HG02588 (cell line): ENCODE measurements at regions not wholly inside any gene's neighbourhood (a gene's known extent, or its start where the extent isn't known, plus 50 kb on each side); places are given as distances from the start of the nearest gene placed in this dataset.
"Not testable (repeated sequence)": the region's sequence is repeated elsewhere in the genome, so short reads cannot be mapped to it uniquely, and the experiment has no call there.

Source experiments
- ATAC-seq: cut with Tn5 transposase; IDR thresholded peaks from one replicate; pipeline ENCODE4 v1.9.1; 2021; ENCODE audit warnings: mild to moderate bottlenecking, moderate library complexity; ENCODE audit not compliant: unreplicated experiment

DNA sequence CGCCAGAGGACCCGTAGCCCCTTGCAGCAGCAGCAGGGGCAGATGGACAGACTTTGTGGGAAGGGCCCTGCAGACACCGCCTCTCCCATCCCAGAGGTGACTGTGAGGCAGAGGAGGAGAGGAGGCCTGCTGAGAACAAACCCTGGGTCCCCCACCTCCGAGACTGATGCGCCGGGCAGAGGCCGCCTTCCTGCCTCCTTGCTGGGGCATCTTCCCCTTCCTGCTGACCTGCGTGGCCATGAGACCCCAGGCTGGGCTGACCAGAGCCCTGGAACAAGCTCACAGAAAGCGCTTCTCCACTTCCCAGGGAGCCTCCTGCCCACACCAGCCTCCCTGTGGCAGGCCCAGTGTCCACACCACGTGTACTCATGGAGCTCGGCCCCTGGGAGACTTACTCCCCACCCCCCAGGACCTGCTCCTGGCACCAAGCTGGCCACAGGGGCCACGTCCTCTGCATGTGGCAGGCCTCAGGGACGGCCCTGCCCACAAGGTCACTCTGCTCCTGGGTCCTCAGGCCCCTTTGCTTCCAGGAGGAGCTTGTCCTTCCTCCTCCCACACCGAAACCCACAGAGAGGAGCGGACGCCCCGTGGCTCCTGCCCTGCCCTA lies 119.0 kb upstream of the ZNF469 start:
- ATAC-seq = not testable (repeated sequence)

DNA sequence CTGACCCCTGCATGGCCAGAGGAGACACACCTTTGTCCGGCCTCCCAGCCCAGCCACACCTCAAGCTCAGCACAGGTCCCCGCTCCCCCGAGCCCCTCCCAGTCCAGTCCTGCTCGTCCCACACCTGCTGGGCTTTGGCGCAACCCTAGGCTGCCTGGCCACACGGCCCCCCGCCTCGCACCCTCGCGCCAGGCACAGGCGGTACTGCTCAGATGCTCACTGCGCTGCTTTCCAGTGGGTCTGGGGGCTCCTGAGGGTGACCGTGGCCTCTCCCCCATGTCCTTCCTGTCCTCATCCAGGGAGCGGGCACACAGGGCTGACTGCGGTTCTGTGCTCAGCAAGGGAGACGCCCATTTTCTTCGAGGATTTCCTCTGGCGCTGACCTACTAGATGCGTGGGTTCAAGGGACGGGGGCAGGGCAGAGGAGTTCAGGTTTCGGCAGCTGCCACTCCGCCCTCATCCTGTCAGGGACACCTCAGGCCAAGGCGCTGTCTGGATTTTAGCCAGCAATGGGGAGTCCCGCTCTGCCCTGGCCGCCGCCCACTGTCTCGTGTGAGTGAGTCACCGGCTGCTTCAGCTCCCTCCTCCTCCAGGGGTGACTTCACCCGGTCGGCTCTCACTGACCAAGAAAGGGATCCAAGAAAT lies 118.0 kb upstream of the ZNF469 start:
- ATAC-seq = peak; percentile 65

DNA sequence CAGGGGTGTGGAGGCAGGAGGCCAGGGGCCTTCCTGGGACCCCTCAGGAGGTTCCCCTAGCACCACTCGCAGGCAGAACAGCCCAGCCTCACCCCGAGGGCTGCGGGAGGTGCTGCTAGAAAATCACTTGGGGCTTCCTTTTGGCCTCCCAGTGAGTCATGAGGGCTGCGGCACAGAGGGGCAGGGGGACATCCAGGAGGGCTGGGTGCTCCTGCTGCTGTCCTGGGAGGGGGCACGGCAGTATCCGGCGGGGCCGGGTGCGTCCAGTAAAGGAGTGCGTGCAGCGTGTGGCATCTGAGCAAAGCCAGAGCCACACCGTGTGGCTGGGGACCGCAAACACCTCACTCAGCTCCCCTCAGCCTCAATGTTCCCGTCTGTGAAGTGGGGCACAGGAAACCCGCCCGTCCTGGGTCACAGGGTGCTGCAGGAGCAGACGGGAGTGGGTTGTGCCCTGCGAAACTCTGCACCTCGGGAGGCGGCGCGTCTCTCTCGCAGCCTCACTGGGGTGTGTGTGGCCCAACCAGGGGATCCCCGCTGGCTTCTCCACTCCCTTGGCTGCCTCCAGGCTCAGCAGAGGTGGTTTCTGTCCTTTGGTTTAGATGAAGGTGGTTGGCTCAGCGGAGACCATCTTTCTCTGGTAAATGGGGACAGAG lies 117.3 kb upstream of the ZNF469 start:
- ATAC-seq = not testable (repeated sequence)

DNA sequence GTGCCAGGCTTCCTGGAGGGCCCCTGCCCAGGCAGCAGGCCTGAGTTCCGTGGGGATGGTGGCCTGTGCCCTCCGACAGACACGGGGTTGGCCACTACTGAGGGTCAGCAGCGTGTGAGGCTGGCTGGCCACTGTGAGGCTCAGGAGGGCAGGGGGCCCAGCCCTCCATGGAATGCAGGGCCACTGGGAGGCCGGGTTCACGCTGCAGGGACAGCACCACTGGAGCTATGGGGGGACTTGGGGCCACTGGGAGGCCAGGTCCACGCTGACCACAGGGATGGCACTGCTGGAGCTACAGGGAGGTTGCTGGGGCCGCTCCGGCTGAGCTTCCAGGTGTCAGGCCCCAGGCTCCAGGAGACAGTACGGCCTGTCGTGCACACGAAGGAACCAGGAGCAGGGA lies 116.7 kb upstream of the ZNF469 start:
- ATAC-seq = not testable (repeated sequence)

DNA sequence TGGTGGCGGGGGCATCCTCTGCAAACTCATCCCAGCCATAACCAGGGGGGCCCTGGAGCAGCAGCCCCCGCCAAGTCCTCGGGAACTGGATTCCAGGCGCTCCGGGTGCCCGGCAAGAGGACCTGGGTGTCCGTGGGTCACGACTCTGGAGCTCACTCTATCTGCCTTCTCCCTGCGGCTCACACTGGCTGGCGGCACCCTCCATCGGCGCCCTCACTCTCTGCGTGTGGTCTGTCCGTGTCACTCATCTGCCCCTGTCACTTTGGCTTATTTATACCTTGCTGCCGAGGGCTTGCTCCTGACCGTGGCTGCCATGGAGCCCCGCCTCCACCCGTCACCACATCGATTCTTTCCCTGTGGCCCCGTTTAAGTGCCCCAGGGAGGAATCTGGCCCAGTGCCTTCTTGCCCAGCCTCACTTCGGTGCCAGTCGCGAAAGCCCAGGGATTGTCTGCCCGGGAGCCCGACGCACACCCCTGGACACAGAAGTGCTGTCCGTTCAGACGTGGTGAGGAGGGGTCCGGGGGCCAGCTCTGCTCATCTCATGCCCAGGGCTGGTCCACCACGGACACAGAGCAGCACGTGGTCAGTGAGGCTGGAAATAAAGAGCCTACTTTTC lies 115.7 kb upstream of the ZNF469 start:
- not testable (repeated sequence) for ATAC-seq

DNA sequence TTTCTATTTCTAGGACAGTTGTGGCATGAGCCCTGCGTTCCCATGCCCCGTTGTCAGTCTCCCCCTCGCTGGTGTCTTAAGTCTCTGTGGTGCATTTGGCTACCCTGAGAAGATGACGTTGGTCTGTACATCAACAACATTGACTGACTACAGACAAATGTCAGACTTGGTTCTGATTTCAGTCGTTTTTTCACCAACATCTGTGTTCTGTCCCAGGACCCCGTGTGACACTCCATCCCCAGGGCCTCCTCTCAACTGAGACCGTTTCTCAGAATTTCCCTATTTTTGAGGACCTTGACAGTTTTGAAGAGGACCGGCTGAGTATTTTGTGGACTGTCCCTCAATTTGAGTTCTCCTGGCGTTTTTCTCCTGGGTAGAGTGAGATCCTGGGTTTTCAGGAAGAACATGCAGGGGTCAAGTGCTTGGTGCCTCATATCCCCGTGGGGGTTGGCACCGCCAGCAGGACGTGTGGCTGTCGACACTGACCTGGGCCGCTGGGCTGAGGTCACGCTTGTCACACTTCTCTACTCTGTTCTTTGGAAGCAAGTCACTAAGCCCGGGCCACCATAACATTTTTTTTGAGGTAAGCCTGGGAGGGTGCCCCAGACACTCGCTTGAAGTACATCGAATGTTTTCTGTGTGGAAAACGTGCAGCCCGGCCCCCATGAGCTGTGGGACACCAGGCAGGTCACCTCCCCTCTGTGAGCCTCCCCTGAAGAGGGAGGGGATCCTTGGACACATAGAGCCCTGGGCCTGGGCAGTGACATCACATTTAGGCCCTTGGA lies 114.4 kb upstream of the ZNF469 start:
- not testable (repeated sequence) for ATAC-seq

DNA sequence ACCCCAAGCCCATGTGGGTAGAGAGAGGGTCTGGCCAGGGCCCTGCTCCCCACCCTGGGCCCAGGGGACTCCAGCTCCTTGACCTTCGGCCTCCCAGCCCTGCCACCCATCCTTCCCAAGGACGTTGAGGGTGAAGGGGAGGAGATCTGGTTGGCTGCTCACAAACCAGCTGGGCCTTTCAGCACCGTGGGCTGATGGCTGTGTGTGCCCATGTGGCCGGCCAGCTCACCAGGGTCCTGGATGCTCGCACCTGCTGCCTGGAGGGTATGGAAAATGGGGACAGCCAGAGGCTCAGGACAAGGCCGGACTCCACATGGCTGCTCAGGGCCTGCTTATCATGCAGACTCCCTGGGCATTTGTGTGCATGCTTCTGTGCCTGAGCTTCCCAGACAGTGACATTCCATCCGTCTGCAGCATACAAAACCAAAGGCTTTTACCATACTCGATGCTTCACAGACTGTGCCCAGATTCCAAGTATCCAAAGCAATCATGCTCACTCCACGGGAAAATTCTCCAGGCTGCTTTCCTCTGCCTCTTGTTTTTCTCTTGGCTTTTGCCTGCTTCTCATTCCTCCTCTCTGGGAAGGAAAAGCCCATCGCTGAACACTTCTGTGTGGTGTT lies 112.5 kb upstream of the ZNF469 start:
- not testable (repeated sequence) for ATAC-seq

DNA sequence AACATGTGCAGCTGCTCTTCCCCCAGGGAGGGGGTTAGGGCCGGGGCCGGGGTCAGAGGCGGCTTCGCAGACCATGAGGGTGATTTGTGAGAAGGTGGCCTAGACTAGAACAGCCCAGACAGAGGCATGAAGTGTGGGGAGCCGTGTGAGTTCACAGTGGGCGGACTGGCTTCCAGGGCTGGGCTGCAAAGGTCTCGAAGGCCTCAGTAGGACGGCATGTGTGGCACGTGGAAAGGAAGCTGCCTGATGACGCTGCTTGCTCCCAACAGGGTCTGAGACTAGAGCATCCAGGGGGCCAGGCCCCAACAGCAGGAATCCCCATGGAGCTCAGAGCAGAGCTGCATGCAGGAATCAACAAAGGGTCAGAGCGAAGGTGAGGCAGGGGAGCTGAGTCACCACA lies 111.5 kb upstream of the ZNF469 start:
- not testable (repeated sequence) for ATAC-seq

DNA sequence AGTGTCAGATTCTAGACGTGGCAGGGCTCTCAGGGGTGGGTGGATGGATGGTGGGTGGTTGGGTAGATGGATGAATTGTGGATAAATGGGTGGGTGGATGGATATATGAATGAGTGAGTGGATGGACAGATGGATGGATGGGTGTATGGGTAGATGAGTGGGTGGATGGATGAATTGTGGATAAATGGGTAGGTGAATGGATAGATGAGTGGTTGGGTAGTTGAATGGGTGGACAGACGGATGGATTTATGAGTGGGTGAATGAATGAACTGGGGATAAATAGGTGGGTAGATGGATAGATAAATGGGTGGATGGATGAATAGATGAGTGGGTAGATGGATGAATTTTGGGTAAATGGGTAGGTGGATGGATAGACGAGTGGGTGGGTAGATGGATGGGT lies 111.0 kb upstream of the ZNF469 start:
- not testable (repeated sequence) for ATAC-seq

DNA sequence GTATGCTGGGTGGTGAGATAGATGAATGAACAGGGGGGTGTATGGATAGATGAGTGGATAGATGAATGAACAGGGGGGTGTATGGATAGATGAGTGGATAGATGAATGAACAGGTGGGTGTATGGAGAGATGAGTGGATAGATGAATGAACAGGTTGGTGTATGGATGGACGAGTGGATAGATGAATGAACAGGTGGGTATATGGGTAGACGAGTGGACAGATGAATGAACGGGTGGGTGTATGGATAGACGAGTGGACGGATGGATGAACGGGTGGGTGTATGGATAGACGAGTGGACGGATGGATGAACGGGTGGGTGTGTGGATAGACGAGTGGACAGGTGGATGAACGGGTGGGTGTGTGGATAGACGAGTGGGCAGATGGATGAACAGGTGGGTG lies 110.3 kb upstream of the ZNF469 start:
- ATAC-seq = not testable (repeated sequence)

DNA sequence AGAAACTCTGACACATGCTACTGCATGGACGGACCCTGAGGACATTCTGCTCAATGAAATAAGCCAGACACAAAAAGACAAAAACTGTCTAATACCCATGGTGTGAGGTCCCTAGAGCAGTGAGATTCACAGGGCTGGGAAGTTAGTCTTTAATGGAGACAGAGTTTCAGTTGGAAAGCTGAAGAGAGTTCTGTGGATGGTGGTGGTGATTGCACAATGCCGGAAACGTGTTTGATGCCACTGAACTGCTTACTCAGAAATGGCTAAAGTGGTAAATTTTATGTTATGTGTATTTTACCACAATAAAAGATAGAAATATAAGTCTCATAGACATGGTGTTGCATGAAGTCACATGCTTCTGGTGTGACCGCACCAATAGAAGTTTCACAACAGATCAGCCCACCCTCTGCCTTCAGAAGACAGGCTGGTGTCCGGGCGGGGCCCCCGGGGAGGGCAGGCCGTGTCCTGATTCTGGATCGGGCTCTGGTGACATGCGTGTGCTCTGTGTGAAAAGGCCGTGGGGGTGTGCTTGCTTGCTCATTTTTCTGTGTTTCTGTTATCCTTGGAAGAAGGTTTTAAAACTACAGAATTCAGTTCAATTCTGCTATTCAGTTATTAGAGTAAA lies 108.5 kb upstream of the ZNF469 start:
- ATAC-seq = not testable (repeated sequence)

DNA sequence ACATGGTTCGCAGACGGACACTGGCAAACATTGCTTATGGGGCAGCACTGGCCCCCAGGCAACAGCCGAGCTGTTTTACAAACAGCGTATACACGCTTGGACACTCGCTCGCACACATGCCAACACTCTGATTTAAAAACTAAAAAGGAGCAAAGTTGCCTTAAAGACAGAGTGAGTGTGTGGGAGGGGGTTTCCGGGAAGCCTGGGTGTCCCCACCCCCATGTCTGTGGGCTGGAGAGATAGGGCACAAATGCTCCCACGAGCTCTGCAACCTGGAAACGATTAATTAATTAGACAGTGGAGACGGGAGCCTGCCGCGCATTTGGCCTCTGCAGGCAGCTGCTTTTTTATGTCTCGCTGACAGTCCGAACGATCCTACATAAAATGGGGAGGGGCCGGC lies 107.9 kb upstream of the ZNF469 start:
- no peak for ATAC-seq

DNA sequence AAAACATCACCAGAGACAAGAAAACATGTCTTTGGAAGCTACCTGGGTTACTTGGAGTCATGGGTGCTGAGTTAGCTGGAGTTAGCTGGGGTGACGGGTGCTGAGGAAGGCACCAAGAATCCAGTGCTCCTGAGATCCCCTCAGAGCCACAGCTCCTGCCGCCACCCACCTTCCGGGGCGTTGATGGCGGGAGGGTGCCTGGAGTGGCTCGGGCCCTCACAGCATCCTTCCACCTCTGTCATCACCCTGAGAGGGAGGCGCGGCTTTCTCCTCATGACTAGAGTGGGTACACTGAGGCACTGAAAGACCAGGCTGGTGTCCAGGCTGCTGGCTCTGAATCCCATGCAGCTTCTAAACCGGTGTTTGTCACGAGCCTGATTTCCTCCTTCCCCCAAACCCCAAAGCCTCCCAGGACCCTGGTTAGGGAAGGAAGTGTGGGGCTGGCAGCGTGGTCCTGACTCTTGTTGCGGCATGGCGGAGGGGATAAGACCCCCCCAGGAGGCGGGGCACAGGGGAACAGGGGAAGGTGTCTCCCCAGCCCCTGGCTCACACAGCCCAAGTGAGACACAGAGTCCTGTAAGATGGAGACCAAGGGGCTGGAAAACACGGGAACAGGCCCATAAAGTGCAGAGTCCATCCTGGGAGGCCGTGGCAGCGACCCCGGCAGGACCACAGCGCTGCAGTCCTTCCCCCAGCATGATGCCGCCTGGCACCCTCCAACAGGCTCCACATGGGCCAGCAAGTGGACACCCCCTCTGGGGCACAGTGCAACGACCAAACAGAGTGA lies 107.2 kb upstream of the ZNF469 start:
- not testable (repeated sequence) for ATAC-seq

DNA sequence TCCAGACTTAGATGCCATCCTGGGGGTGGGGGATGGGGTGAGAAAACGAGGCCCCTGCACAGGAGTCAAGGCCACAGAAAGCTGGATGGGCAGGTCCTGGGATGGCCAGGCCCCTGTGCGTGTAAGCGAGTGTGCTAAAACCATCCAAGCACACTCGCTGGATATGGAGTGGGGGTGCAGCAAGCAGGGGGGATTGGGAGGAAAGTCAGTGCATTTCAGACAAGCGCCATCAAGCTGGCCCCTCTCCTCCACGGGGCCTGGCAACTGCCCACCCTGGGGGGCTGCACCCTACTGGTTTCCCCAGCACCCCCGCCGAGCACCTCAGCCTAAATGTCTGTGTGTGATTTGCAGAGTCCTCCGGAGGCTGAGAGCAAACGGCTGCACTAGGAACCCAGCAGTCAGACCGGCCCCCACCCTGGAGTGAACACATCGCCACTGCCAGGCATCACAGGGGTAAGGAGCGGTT lies 106.6 kb upstream of the ZNF469 start:
- not testable (repeated sequence) for ATAC-seq

DNA sequence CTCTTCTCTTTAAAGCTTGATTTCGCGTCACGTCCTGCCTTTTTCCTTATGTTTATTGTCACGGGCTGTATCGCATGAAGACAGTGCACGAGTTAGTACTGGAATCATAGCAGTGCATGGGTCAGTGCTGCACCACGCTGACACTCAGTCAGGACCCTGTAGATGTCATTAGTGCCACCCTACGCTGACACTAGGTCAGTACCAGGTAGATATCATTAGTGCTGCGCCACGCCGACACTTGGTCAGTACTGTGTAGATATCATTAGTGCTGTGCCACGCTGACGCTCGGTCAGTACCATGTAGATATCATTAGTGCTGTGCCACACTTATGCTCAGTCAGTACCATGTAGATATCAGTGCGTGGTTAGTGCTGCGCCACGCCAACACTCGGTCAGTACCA lies 106.2 kb upstream of the ZNF469 start:
- ATAC-seq = no peak

DNA sequence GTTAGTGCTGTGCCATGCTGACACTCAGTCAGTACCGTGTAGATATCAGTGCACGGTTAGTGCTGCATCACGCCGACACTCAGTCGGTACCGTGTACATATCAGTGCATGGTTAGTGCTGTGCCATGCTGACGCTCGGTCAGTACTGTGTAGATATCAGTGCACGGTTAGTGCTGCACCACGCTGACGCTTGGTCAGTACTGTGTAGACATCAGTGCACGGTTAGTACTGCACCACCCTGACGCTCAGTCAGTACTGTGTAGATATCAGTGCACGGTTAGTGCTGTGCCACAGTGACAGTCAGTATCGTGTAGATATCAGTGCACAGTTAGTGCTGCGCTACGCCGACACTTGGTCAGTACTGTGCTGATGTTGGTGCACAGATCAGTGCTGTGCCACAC lies 102.8 kb upstream of the ZNF469 start:
- no peak for ATAC-seq

DNA sequence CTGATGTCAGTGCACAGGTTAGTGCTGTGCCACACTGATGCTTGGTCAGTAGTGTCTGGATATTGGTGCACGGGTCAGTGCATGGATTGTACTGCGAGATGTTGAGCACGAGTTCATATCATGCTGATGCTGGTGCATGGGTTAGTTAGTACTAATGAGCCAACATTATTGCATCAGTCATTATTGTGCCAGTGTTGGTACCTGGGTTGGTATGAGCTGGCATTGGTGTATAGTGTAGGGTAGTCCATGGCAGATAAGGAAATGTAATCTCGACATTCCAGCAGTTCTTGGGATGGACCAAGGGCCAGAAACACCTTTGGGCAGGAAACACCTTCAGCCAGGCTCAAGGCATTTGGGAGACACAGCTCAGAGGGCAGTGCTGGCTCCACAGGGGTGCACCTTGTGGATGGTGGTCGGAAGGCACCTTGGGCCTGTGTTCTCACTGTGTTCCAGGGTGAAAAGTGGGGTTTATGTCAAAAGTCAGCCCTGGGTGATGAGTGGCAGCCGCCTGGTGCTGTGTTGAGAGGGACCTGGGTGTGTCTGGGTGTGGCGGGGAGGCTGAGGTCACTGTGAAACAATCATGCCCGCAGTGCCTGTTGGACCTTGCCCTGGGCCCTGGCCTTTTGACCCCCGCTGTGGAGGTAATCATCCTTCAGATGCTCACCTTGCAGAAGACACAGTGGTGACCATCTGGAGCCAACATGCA lies 100.7 kb upstream of the ZNF469 start:
- no peak for ATAC-seq

DNA sequence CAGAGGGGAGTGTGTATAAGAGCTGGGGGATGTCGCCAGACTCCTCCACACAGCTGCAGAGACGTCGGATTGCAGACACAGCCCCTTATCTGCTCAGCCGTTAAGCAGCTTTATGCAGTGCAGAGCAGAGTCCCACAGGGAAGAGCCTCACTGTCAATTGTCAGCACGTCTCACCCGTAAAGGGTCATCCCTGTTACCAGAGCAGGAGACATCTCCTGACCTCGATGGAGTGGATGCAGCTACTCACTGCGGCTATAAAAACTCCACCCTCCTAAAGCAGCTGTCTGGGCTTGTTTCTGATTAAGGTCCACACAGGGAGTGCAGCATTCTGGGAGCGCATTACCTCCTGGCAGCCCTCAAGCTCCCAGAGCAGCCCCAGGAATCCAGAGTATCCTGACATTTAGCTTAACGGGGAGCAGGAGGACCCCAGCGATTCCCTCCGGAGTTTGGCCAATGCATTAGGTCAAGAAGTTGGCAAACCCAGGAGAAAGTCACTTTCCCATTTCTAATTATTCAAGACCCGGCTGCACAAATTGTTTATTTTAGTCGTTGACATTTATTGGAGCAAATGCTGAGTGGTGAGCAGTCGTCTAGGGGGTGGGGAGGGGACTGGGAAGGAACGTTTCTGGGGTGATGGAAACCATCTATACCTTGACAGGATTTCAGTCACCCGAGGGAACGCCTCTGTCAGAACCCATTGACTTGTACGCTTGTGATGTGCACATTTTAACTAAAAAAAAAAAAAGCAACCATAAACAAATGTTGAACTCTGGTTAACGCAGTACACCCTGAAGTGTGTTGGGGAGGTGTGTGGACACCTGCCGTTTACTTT lies 100.0 kb upstream of the ZNF469 start:
- no peak for ATAC-seq
